Fibroblast of skin of abdomen (primary cell): ENCODE measurements at regions not wholly inside any gene's neighbourhood (a gene's known extent, or its start where the extent isn't known, plus 50 kb on each side); places are given as distances from the start of the nearest gene placed in this dataset.

ENCODE experiments used
- DNase-seq: peaks from one replicate; pipeline ENCODE4 v3.0.0-alpha.2; 2013

- no peak for DNase-seq
Observed at GRCh38 chr16:86683441-86684194, 105.3 kb downstream of the FOXL1 start.

DNA sequence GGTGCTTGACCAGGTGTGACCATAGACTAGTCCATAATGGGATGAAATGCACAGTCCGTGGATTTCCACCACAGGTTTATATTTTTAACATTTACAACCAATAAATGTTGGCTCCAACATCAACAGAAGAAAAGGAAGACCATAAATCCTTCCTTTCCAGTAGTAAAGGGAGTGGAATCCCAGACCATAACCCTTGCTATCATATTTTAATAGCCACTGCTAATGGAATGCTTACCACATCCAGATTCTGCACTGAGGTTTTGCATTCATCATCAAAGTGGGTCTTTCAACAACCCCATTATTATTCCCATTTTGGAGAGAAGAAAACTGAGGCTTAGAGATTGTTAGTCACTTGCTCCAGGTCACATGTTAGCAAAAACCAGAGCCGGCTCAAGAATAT, 106.7 kb downstream of the FOXL1 start:
- peak; percentile 48 for DNase-seq

DNA sequence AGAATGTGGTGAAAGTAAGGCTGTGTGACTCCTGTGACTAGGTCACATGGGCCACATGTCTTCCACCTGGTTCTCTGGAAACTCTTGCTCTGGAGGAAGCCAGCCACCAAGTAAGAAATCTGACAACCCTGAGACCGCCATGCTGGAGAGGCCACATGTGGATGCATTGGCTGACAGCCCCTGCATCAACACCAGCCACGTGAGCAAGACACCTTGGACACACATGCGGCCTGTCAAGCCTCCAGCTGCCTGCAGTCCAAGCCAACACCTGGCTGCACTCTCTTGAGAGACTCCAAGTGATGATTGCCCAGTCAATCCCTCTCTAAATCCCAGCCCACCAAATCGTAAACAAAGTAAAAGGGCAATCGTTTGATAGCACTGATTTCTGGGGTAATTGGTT, 112.6 kb downstream of the FOXL1 start:
- DNase-seq: no peak

GRCh38 chr16:86692426-86692825, 114.1 kb downstream of the FOXL1 start:
- DNase-seq: no peak

DNA sequence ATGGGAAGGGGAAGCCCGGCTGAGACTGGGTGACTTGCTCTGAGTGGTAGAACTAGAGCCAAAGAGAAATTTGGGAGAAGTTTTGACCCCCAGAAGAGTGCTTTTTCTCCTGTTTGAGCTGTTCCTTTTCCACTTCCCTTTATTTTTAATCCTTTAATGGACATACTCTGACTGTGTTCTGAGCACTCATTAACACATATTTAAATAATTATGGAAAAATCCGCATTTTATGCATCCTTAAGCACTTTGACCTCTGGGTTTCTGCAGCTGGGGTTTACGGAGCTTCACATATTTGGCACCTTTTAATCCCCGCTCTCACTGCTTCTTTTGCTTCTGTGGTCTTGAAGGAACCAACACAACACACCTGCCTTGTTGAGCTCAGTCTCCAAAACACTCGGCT, 114.7 kb downstream of the FOXL1 start:
- no peak for DNase-seq

DNA sequence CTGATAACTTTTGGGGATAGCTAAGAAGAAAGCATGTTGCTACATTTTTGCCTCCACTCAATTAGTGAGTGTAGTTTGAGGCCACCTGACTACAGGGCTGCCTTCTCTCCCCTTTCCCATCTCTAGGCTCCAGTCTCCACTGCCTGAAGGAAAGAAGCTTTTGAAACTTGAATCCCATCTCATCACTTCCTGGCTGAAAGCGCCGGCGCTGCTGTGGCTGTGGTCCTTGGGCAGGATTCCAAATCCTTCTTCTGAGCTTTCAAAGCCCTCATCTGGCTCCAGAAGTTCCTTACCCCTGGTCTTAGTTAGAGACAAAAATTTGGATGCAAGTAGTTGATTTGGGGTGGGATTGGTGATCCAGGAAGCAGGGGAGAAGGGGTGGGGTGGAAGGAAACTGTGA, 119.4 kb downstream of the FOXL1 start:
- DNase-seq: peak; percentile 69

DNA sequence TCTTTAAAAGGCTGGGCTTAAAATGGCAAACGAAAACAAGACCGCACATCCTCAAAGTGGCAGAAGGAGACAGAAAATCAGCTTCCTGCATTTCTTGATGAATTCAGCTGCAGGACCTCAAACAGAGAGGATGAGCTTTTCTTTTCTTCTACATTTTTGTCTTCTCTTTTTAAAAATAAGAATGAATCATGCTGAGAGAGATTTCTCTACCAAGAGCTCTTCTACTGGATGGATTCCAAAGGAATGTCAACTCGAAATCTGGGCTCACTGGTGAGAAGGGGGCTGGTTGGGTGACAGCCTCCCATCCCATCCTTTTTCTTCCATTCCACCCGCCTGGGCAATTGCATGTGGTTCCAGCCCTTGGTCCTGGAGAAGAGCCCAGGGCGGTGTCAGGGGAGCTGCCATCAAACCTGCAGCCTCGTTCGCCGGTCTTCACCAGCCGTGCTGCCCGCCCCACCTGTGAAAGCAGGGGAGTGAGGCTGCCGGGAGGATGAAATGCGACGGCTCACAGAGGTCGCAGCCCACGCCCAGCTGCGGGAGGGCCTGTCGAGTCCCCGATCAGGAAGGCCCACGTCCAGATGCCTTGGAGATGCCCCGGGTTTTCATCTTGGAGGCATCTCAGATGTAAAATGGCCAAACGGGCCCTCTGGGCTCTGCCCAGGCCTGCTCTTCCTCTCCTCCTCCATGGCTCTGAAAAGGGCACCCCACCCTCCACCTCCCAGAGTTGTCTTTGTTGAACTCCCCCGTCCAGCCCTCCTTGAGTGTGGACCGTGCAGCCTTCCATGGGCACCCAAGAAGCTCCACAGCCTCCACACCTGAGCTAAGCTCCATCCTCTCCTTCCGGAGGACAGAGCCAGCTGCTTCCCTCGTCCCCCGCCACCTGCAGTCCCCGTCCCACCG, 121.9 kb downstream of the FOXL1 start:
- peak; percentile 33 for DNase-seq

GRCh38 chr16:86701286-86701975, 123.1 kb downstream of the FOXL1 start:
- DNase-seq: no peak

- no peak for DNase-seq
Observed at GRCh38 chr16:86702824-86703588, 124.7 kb downstream of the FOXL1 start.

- DNase-seq: no peak
Observed at GRCh38 chr16:86704516-86704915, 126.2 kb downstream of the FOXL1 start.

DNA sequence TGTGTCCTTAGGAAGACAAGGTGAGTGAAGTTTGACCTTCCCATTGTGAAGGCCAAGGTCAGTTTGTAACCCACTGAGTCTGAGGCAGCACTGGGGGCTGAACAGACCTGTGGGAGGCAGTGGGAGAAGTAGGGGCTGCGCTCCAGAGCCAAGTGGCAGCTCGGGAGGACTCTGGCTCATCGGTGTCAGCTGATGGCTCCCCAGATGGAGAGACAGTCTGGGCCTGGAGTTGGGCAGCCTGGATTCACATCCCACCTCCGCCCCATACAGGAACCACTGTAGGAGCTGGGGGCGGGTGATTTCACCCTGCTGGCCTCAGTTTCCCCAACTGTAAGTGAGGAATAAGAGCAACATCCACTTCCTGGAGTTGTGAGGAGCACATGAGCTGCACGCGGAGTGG, 128.4 kb downstream of the FOXL1 start:
- no peak for DNase-seq

DNA sequence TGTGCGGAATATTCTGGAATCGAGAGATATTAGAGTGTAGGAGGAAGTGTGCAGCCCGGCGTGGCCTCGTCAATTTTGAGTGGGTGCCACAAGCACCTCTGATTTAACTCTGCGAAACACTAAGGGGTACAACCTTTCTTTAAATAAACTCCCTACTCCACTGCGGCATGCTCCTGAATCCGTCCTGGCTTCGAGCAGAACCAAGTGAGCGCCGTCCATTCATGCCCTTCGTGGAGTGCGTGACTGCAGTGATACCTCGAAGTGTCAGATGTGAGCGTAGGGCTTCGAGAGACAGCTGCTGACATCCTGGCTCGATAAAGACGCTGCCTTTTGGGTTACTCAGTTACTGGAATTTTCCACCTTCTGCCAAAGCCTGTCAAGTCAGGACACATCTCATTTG, 128.8 kb downstream of the FOXL1 start:
- no peak for DNase-seq

- DNase-seq: no peak
Observed at GRCh38 chr16:86707581-86707980, 129.2 kb downstream of the FOXL1 start.

DNA sequence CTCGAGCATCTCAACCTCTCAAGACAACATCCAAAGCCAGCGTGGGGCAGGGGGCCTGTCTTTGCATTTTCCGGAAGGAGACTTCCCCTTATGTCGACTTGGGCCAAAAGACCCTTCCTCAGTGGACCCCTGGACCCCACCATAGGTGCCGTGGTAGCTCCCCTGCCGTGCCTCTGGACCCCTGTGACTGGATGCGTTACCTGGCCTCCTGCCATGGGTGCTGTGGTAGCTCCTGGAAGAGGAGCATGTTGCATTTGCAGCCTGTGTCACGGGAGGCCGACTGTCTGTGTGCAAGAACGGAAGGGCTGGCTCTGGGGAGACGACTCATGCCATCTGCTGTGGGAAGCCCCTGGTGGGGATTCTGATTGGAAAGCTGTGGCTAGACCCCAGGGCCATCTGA, 130.1 kb downstream of the FOXL1 start:
- DNase-seq: no peak

DNA sequence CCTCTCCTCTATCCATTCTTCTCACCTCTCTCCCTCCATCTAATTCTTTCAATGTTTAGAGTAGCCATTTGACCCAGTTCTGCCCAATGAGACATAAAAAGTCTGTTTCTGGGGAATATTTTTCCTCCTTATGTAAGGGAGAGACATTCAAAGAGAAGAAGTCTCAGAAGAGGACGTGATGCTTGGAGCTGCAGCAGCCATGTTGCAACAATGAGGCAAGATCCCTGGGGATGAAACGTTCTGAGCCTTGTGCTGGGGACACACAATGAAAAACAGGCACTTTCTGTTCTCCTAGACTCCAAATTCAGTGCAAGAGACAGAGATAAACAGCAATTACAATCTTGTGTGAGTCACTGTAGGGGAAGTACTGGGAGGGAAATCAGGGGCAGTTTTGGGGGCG, 130.8 kb downstream of the FOXL1 start:
- DNase-seq: no peak

GRCh38 chr16:86709902-86710601, 131.7 kb downstream of the FOXL1 start:
- DNase-seq: no peak

DNA sequence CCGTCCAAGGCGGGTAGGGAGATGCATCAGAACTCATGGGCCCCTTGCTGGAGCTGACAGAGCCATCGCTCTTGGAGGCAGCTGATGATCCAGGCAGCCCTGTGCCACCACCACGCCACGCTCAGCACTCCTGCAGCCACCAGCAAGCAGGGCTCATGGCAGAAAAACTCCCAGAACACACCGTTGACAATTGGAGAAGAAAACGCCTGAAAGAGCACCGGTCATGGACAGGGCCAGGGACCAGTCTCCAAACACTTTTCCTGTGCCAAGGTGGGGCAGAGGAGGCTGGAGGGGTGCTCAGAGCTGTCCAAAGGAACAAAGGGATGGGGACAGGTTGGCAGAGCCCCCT, 132.2 kb downstream of the FOXL1 start:
- DNase-seq: no peak

DNA sequence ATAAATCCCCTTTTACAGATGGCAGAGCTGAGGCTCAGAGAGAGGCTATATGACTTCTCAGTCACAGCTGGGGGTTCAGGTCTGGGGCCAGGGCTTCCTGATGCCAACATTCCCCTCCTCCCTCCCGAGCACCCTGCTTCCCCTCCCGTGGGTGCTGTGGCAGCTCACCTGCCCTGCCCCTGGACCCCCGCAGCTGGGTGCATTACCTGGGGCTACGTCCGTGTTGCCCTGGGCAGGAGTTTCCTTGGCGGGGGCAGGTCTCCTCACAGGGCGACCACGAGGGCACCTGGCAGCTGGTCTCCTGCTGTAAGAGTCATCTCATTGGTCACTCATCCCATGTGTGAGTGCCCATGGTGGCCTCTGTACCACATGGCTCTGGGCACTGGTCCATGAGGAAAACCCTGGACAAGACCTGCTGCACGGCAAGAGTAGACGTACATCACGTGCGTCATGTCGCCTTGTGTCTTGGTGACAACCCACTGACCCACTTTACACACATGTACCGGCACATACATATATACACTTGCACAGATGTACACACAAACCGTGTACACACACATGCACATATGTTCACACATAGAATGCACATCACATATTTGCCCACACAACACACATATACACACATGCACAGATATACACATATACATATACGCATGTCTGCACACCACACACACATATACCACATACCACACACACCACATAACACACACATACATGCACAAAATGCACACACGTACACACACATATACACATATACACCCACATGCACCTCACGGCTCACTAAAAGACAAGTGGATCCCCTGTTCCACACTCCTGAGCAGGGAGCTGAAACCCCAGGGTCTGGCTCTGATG, 134.0 kb downstream of the FOXL1 start:
- no peak for DNase-seq

GRCh38 chr16:86713021-86713631, 134.8 kb downstream of the FOXL1 start:
- DNase-seq: no peak

DNA sequence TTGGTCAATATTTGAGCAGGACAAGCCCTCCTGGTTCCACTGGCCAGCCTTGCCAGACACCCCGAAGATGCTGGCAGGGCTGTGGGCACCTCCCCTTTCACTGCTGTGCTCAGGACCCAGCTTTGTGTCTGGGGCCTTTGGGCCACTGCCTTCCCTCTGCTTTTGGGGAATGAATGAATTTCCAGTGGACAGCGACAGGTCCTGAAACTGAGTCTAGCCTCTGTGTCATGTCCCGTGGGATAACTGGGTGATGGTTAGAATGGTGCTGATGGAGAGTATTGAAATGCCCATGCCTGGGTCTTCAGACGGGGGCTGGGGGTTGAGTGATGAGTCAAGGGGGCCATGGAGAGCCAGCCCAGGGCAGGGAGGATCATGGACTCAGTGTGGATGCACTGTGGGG, 135.8 kb downstream of the FOXL1 start:
- peak; percentile 17 for DNase-seq

DNA sequence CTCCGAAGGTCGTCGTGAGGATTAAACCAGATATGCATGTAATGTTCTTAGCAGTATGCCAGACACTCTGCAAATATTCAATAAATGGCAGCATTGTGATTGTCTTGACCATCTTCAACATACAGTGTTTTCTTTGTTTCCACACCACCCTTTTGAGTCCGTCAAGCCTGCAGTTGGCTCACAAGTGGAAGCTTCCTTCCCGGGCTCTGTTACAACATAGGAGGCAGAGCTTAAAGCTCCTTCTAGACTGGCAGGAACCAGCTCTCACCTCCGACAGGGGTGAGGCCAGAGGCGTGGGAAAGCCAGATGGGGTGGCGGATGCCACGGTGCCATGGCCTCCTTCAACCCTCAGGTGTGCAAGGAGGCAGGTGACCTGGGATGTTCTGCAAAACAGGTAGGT, 138.3 kb downstream of the FOXL1 start:
- no peak for DNase-seq
